Activated CD8-positive, alpha-beta T cell treated with anti-CD3 and anti-CD28 coated beads for 36 hours (primary cell): ENCODE measurements at regions not wholly inside any gene's neighbourhood (a gene's known extent, or its start where the extent isn't known, plus 50 kb on each side); places are given as distances from the start of the nearest gene placed in this dataset.

Experiments
- ATAC-seq: fragments of 200-7000 bp; cut with Tn5 transposase; one replicate; pipeline ENCODE4 v1.10.0; 2021; ENCODE audit warnings: mild to moderate bottlenecking, moderate library complexity
- CTCF ChIA-PET: fragments of 350-600 bp; sonication (Branson Sonifier 250); formaldehyde crosslinking; loops from one replicate; lab custom pipeline; 2021; ENCODE audit warnings: antibody characterized with exemption; lab: Charles Lee
- POLR2A ChIA-PET: fragments of 350-600 bp; sonication (Branson Sonifier 250); formaldehyde crosslinking; loops from one replicate; lab custom pipeline; 2021; ENCODE audit warnings: antibody characterized with exemption; lab: Charles Lee
- DNase-seq: peaks from one replicate; pipeline ENCODE4 v3.0.0-alpha.2; 2020
- H3K27ac Mint-ChIP-seq: one replicate; pipeline ENCODE4 v1.8.0; 2021; ENCODE audit warnings: mild to moderate bottlenecking, mixed read lengths
- H3K27me3 Mint-ChIP-seq: one replicate; pipeline ENCODE4 v1.8.0; 2021; ENCODE audit warnings: mixed read lengths
- H3K36me3 Mint-ChIP-seq: one replicate; pipeline ENCODE4 v1.8.0; 2021; ENCODE audit warnings: low read depth, mixed read lengths
- H3K4me1 Mint-ChIP-seq: one replicate; pipeline ENCODE4 v1.8.0; 2021; ENCODE audit warnings: low read depth, mixed read lengths
- H3K4me3 Mint-ChIP-seq: one replicate; pipeline ENCODE4 v1.8.0; 2021; ENCODE audit warnings: mild to moderate bottlenecking, moderate library complexity, mixed read lengths
- H3K9me3 Mint-ChIP-seq: one replicate; pipeline ENCODE4 v1.8.0; 2021; ENCODE audit warnings: mixed read lengths
- intact Hi-C: fragments of 100-400 bp; cut with micrococcal nuclease; formaldehyde crosslinking; loops from one replicate; pipeline ENCODE4 v1.10.0; 2022
- TF ChIP-seq, protein P1 (sequence below): fragments of 200-600 bp; IDR thresholded peaks from one replicate; pipeline ENCODE4 v1.8.0; 2022; ENCODE audit warnings: antibody characterized with exemption, mild to moderate bottlenecking

DNA sequence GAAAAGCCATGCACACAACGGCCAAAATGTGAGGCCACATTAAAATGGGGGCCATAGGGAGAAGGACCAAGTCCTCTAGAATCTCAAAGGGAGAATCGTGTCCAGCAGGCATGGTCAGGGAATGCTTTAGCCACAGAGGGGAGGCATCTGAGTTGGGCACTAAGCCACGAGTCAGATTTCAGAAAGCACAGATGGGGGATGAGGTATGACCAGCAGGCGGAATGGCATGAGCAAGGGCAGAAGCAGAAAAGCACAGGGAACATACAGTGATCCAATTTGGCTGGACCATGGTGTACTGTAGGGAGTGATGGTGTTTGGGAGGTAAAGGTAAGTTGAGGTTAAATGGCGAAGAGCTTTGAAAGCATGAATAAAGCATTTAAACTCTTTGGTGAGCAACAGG, 214.6 kb downstream of the TLE1 start:
- intact Hi-C loops = no loop called here

DNA sequence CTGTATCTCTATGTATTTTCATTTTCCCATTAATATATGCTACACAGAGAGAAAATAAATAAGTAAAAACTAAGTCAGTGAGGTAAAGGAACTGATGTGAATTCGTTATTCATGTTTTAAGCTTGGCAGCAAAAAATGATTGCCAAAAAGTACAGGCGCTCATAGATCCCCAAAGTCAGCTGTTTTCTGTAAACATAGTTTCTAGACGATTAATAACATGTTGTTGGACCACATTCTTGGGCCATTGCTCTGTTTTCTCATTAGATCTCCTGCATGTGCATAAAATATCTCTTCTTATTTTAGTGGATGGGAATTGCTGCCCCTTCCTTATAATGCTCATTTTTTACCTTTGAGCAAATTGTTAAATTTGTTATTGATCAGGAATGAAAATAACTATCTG, 215.2 kb downstream of the TLE1 start:
- no peaks in the 10 kb centered on the region for H3K9me3 Mint-ChIP-seq
- H3K27me3 Mint-ChIP-seq = peaks cover 2% of the 10 kb centered on the region
- H3K27ac Mint-ChIP-seq = no peak overlapping the region
- DNase-seq = no peak
- no peaks in the 10 kb centered on the region for H3K36me3 Mint-ChIP-seq
- intact Hi-C loops = no loop called here
- ChIA-PET POLR2A (no interaction called here), CTCF (no interaction called here)
- H3K4me3 Mint-ChIP-seq = no peak overlapping the region
- TF ChIP-seq, protein P1, sequence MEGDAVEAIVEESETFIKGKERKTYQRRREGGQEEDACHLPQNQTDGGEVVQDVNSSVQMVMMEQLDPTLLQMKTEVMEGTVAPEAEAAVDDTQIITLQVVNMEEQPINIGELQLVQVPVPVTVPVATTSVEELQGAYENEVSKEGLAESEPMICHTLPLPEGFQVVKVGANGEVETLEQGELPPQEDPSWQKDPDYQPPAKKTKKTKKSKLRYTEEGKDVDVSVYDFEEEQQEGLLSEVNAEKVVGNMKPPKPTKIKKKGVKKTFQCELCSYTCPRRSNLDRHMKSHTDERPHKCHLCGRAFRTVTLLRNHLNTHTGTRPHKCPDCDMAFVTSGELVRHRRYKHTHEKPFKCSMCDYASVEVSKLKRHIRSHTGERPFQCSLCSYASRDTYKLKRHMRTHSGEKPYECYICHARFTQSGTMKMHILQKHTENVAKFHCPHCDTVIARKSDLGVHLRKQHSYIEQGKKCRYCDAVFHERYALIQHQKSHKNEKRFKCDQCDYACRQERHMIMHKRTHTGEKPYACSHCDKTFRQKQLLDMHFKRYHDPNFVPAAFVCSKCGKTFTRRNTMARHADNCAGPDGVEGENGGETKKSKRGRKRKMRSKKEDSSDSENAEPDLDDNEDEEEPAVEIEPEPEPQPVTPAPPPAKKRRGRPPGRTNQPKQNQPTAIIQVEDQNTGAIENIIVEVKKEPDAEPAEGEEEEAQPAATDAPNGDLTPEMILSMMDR = no peak
- H3K4me1 Mint-ChIP-seq = no peaks in the 10 kb centered on the region
- ATAC-seq = no peak

More for the DNA sequence above, 214.6 kb downstream of the TLE1 start:
- Mint-ChIP-seq H3K4me3 (no peak overlapping the region), H3K27me3 (no peaks in the 10 kb centered on the region), H3K9me3 (no peaks in the 10 kb centered on the region), H3K27ac (no peak overlapping the region), H3K36me3 (no peaks in the 10 kb centered on the region), H3K4me1 (no peaks in the 10 kb centered on the region)
- CTCF ChIA-PET = no interaction called here
- TF ChIP-seq, protein P1 = no peak
- ATAC-seq (no peak), DNase-seq (no peak)
- POLR2A ChIA-PET = no interaction called here

DNA sequence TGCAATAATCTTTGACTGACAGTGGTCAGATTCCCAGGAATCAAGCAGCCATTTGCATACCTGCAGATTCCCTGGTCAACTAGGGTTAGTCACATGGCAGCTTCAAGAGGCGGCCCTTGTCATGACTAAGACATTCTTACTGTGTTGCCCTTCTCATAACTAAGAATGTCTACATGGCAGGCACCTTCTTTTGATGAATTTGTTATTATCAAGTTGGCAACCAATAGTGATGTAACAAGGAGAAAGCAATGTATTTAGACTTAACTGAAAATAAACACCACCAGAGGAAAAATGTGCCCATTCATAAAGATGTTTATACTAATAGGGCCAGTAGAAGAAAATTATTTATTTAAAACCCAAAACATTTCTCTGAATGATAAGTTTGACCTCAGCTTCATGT, 215.6 kb downstream of the TLE1 start:
- intact Hi-C loops = no loop called here
- Mint-ChIP-seq H3K36me3 (no peaks in the 10 kb centered on the region), H3K9me3 (no peaks in the 10 kb centered on the region), H3K4me1 (no peaks in the 10 kb centered on the region), H3K27ac (no peak overlapping the region), H3K27me3 (peaks cover 2% of the 10 kb centered on the region), H3K4me3 (no peak overlapping the region)
- TF ChIP-seq, protein P1 = no peak
- ChIA-PET POLR2A (no interaction called here), CTCF (no interaction called here)
- no peak for ATAC-seq
- no peak for DNase-seq

DNA sequence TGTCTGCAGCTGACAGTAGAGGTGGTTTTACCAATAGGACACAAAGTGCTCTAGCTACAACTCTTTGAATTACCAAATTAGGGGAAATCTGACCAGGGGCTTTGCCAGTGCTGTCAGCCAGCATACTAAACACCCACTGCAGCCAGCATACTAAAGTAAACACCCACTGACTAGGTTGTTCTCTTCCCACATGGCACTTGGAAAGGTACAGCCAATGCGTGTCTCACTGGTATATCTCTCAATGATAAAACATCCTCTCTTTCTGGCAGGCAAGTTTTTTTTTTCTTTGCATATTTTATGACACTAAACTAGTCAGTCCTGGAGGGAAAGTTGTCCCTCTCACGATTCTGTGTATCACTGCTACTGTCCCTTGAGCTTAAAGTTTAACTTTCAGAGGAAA, 216.1 kb downstream of the TLE1 start:
- intact Hi-C loops = no loop called here
- H3K36me3 Mint-ChIP-seq = no peaks in the 10 kb centered on the region
- POLR2A ChIA-PET = no interaction called here

DNA sequence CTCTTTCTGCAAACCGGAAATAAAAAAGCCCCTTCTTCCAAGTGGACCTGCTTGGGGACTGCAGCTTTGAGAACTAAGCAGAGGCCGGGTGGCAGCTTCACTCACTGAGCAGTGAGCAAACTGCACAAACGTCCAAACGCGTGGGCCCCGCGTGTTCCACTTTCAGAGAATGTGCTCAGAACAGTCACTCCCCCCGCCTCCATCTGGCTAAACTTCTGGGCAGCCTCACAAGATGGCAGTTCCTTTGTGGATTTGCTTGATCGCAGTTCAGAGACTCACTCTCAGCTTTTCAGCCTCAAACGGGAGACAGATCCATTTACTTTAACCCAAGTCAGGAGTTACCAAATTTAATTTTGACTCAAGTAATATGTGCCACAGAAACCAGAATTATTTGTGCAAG, 216.6 kb downstream of the TLE1 start:
- no peaks in the 10 kb centered on the region for H3K9me3 Mint-ChIP-seq
- no peaks in the 10 kb centered on the region for H3K36me3 Mint-ChIP-seq
- H3K4me3 Mint-ChIP-seq = no peak overlapping the region
- TF ChIP-seq, protein P1 = no peak
- ATAC-seq = no peak
- H3K4me1 Mint-ChIP-seq = no peaks in the 10 kb centered on the region
- peaks cover 2% of the 10 kb centered on the region for H3K27me3 Mint-ChIP-seq
- ChIA-PET POLR2A (no interaction called here), CTCF (no interaction called here)
- intact Hi-C loops = no loop called here
- H3K27ac Mint-ChIP-seq = no peak overlapping the region
- DNase-seq = no peak

More for the DNA sequence above, 216.1 kb downstream of the TLE1 start:
- H3K27me3 Mint-ChIP-seq = peaks cover 2% of the 10 kb centered on the region
- ATAC-seq = no peak
- DNase-seq = no peak
- no peak overlapping the region for H3K4me3 Mint-ChIP-seq
- H3K4me1 Mint-ChIP-seq = no peaks in the 10 kb centered on the region
- TF ChIP-seq, protein P1 = no peak
- CTCF ChIA-PET = no interaction called here
- no peak overlapping the region for H3K27ac Mint-ChIP-seq
- no peaks in the 10 kb centered on the region for H3K9me3 Mint-ChIP-seq
